ENCODE measurements at regions not wholly inside any gene's neighbourhood (a gene's known extent, or its start where the extent isn't known, plus 50 kb on each side); places are given as distances from the start of the nearest gene placed in this dataset.
"Not testable (repeated sequence)": the region's sequence is repeated elsewhere in the genome, so short reads cannot be mapped to it uniquely, and the experiment has no call there.

DNA sequence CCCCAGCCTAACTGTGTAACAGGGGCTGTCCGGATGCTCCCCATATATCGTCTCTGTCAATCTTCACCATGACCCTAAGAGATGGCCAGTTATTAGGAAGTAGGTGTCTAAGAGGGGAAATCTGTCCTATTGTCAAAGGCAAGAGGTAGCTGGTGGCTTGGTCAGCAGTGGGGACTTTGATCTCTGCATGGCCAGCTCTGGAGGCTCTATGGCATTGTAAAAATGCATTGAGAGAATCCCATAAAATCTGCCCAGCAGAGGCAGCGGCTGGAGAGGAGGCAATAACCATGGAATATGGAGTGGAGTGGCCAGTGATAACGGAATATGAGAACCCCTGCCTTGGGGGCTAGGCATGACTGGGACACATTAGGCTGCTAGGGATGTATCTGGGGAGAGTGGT lies 88.8 kb downstream of the MRM1 start:
- Histone ChIP-seq H3K36me3 (ENCODE audit: control insufficient read depth, insufficient read depth, low read length) (no peaks in the 10 kb centered on the region), H3K4me3 (ENCODE audit: low read depth, low read length) (no peak overlapping the region), H3K27me3 (ENCODE audit: control insufficient read depth, insufficient read depth, low read length) (peaks cover 1% of the 10 kb centered on the region)
- ChIA-PET CTCF (no interaction called here), POLR2A (no interaction called here)
- no peak for DNase-seq (ENCODE audit: low read depth)
- TF ChIP-seq, protein P1, sequence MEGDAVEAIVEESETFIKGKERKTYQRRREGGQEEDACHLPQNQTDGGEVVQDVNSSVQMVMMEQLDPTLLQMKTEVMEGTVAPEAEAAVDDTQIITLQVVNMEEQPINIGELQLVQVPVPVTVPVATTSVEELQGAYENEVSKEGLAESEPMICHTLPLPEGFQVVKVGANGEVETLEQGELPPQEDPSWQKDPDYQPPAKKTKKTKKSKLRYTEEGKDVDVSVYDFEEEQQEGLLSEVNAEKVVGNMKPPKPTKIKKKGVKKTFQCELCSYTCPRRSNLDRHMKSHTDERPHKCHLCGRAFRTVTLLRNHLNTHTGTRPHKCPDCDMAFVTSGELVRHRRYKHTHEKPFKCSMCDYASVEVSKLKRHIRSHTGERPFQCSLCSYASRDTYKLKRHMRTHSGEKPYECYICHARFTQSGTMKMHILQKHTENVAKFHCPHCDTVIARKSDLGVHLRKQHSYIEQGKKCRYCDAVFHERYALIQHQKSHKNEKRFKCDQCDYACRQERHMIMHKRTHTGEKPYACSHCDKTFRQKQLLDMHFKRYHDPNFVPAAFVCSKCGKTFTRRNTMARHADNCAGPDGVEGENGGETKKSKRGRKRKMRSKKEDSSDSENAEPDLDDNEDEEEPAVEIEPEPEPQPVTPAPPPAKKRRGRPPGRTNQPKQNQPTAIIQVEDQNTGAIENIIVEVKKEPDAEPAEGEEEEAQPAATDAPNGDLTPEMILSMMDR (IDR thresholded peaks at IDR 0.05; ENCODE audit: insufficient read depth, low read depth, low read length) = no peak

GRCh38 chr17:36691606-36692005 lies 90.2 kb downstream of the MRM1 start:
- Histone ChIP-seq H3K27me3 (ENCODE audit: control insufficient read depth, insufficient read depth, low read length) (no peaks in the 10 kb centered on the region; the same call in none of the 2 replicates), H3K36me3 (ENCODE audit: control insufficient read depth, insufficient read depth, low read length) (no peaks in the 10 kb centered on the region), H3K4me3 (ENCODE audit: low read depth, low read length) (no peak overlapping the region)
- ChIA-PET CTCF (no interaction called here), POLR2A (no interaction called here)
- TF ChIP-seq, protein P1 (IDR thresholded peaks at IDR 0.05; ENCODE audit: insufficient read depth, low read depth, low read length) = no peak
- DNase-seq (ENCODE audit: low read depth) = no peak

- POLR2A ChIA-PET = no interaction called here
- CTCF ChIA-PET = no interaction called here
Measured at GRCh38 chr17:36695082-36695481, 93.7 kb downstream of the MRM1 start.

DNA sequence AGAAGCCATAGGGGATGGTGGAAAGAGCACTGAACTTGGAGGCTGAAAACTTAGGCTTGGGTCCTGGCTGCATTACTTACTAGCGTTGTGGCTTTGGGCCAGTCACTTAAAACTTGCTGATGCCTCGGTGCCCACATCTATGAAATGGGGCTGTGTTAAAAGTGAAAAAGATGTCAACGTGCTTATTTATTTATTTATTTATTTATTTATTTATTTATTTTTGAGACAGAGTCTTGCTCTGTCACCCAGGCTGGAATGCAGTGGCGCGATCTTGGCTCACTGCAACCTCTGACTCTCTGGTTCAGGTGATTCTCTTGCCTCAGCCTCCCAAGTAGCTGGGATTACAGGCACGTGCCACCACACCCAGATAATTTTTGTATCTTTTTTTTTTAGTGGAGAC lies 94.3 kb downstream of the MRM1 start:
- H3K36me3 ChIP-seq (ENCODE audit: control insufficient read depth, insufficient read depth, low read length); H3K27me3 ChIP-seq (ENCODE audit: control insufficient read depth, insufficient read depth, low read length); DNase-seq (ENCODE audit: low read depth); CTCF ChIA-PET; H3K4me3 ChIP-seq (ENCODE audit: low read depth, low read length); POLR2A ChIA-PET: not testable (repeated sequence)

More at GRCh38 chr17:36695082-36695481, 93.7 kb downstream of the MRM1 start:
- no peaks in the 10 kb centered on the region; the same call in 1 of the 2 replicates for H3K27me3 ChIP-seq (ENCODE audit: control insufficient read depth, insufficient read depth, low read length)
- H3K4me3 ChIP-seq (ENCODE audit: low read depth, low read length) = no peak overlapping the region
- H3K36me3 ChIP-seq (ENCODE audit: control insufficient read depth, insufficient read depth, low read length) = no peaks in the 10 kb centered on the region
- DNase-seq (ENCODE audit: low read depth) = no peak
- TF ChIP-seq, protein P1 (IDR thresholded peaks at IDR 0.05; ENCODE audit: insufficient read depth, low read depth, low read length) = no peak

DNA sequence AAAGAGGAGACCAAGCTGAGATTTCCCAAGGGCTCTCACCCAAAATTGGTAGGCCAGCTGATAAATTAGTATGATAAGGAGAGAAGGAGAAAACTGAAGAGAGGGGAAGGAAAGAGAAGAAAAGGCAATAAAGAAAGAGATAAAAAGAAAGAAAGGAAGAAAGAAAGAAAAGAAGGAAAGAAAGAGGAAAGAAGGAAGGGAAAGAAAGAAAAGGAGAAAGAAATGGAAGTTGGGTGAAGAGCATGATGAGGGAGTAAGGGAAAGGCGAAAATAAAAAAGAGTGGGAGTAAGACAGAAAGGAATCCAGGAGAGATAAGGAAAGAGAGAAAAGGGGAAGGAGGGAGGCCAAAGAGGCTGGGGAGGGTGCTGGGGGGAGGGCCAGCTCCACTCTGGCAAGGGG lies 95.4 kb downstream of the MRM1 start:
- CTCF ChIA-PET = no interaction called here
- Histone ChIP-seq H3K4me3 (ENCODE audit: low read depth, low read length) (no peak overlapping the region), H3K27me3 (ENCODE audit: control insufficient read depth, insufficient read depth, low read length) (no peaks in the 10 kb centered on the region; the same call in 1 of the 2 replicates), H3K36me3 (ENCODE audit: control insufficient read depth, insufficient read depth, low read length) (no peaks in the 10 kb centered on the region)
- POLR2A ChIA-PET = no interaction called here
- no peak for DNase-seq (ENCODE audit: low read depth)
- TF ChIP-seq, protein P1 (IDR thresholded peaks at IDR 0.05; ENCODE audit: insufficient read depth, low read depth, low read length) = no peak

DNA sequence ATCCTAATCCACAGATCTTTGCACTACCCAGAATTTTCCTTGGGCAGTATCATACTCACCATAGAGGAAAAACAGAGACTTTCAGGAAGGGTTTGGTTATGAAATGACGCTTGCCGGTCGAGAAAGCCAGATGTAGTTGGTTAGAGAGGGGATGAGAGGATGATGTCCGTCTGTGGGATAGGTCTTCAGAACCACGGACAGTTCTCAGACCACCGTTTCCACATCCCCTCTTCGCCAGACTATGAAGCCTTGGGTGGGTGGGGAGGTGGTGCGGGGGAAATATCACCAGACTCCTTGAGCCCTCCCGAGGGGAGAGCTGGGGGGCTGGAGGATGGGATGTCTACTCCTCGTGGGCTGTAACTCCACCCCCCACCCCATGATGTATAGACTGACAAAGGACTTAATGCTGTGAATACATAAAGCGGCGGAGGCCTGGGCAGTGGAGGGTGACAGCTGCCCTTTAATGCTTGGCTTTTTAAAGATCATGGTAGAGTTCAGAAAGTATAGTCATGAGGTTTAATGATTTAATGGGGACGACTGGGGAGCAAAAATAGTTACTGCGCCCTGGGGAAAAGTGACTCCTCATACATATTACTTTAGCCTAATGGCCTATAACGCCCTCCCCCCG lies 96.6 kb downstream of the MRM1 start:
- CTCF ChIA-PET = interaction anchor here (1.1 kb wide), 1 partner anchor 27 kb away, joined by 3 read pairs; no protein-coding TSS in a partner anchor
- H3K36me3 ChIP-seq (ENCODE audit: control insufficient read depth, insufficient read depth, low read length) = no peaks in the 10 kb centered on the region
- no peak for DNase-seq (ENCODE audit: low read depth)
- POLR2A ChIA-PET = no interaction called here
- H3K27me3 ChIP-seq (ENCODE audit: control insufficient read depth, insufficient read depth, low read length) = no peaks in the 10 kb centered on the region; the same call in 1 of the 2 replicates
- TF ChIP-seq, protein P1 (IDR thresholded peaks at IDR 0.05; ENCODE audit: insufficient read depth, low read depth, low read length) = no peak
- no peak overlapping the region for H3K4me3 ChIP-seq (ENCODE audit: low read depth, low read length)

Measured in BJ (cell line).